ENCODE measurements at regions not wholly inside any gene's neighbourhood (a gene's known extent, or its start where the extent isn't known, plus 50 kb on each side); places are given as distances from the start of the nearest gene placed in this dataset.

DNA sequence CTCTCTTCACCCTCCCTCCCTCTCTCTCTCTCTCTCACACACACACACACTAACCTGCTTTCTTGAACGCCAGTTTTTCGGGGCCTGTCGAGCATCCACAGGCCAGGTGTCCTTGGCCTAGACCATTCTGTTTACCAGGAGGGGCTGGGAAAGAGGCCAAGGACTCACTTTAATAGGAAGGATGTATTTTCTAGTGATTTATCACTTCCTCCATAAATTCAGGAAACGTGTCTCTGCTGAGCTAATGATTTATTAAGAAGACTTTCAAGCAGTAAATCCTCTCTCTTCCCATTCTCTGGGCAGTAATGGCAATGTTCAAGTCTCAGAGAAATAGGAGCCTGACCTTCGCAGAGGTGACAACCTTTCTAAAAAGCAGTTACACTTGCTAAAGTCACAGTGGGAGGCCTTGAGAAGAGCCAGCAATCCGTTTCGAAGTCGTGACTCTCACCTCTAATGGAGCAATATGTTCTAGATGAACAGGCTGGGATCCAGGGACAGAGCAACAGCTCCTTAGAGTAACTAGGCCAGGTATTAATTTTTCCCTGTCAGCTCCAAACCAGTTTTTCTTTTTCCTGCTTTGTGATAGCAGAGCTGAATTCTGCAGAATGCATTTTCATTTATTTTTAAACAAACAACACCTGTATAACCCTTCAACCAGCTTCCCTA is 1357.5 kb upstream of the SORCS1 start:
- Histone ChIP-seq H3K4me1 (ENCODE audit: control insufficient read depth in 1 of 2, insufficient read depth in 2 of 2, low read length in 2 of 2) (no peaks in the 10 kb centered on the region), H3K27ac (ENCODE audit: low read depth, low read length) (no peak overlapping the region)

DNA sequence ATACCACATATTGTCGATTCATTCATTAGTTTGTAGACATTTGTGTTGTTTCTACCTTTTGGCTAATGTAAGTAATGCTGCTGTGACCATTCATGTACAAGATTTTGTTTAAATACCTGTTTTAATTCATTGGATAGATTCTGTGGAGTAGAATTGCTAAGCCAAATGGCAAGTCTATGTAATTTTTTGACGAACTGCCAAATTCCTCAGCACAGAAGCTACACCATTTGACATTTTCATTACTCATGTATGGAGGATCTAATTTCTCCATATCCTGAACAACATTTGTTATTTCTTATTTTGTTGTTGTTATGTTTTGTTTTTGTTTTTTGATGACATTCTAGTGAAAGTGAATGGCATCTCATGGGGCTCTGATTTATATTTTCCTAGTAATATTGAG is 1351.3 kb upstream of the SORCS1 start:
- no peaks in the 10 kb centered on the region for H3K4me1 ChIP-seq (ENCODE audit: control insufficient read depth in 1 of 2, insufficient read depth in 2 of 2, low read length in 2 of 2)
- no peak overlapping the region for H3K4me3 ChIP-seq (ENCODE audit: low read depth in 1 of 2, low read length in 2 of 2)
- no peaks in the 10 kb centered on the region for H3K27me3 ChIP-seq (ENCODE audit: control insufficient read depth in 1 of 2, insufficient read depth in 2 of 2, low read length in 2 of 2)

More for the DNA sequence above, 1357.5 kb upstream of the SORCS1 start:
- Histone ChIP-seq H3K9ac (ENCODE audit: low read depth in 1 of 2, low read length in 2 of 2) (no peak overlapping the region), H3K27me3 (ENCODE audit: control insufficient read depth in 1 of 2, insufficient read depth in 2 of 2, low read length in 2 of 2) (no peaks in the 10 kb centered on the region), H3K9me3 (ENCODE audit: control insufficient read depth in 1 of 2, low read length in 2 of 2) (peaks cover 0 to 7% of the 10 kb centered on the region in 2 donors), H3K36me3 (ENCODE audit: control insufficient read depth in 1 of 2, insufficient read depth in 2 of 2, low read length in 2 of 2) (no peaks in the 10 kb centered on the region), H3K4me3 (ENCODE audit: low read depth in 1 of 2, low read length in 2 of 2) (no peak overlapping the region)

DNA sequence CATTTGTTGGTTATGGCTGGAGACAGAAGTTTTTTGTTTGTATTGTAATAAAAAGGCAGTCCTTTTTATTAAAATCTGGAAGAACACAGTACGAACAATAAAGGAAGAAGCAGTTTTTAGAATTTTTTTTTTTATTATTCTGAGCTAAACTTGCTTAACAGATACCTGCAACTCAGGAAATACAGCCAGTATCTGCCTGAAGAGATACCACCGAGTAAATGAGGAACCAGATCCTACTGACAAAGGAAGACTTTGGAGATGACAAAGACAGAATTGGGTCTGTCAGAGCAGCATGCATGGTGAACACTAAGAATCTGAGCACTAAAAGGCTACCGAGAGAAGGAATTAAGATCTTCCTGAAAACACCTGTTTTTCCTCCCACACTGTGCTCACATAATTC is 1335.9 kb upstream of the SORCS1 start:
- Histone ChIP-seq H3K27me3 (ENCODE audit: control insufficient read depth in 1 of 2, insufficient read depth in 2 of 2, low read length in 2 of 2) (no peaks in the 10 kb centered on the region), H3K27ac (ENCODE audit: low read depth, low read length) (no peak overlapping the region), H3K9ac (ENCODE audit: low read depth in 1 of 2, low read length in 2 of 2) (no peak overlapping the region)

More for the DNA sequence above, 1351.3 kb upstream of the SORCS1 start:
- no peak overlapping the region for H3K9ac ChIP-seq (ENCODE audit: low read depth in 1 of 2, low read length in 2 of 2)
- no peak overlapping the region for H3K27ac ChIP-seq (ENCODE audit: low read depth, low read length)
- H3K36me3 ChIP-seq (ENCODE audit: control insufficient read depth in 1 of 2, insufficient read depth in 2 of 2, low read length in 2 of 2): no peaks in the 10 kb centered on the region
- peaks cover 0 to 7% of the 10 kb centered on the region in 2 donors for H3K9me3 ChIP-seq (ENCODE audit: control insufficient read depth in 1 of 2, low read length in 2 of 2)

DNA sequence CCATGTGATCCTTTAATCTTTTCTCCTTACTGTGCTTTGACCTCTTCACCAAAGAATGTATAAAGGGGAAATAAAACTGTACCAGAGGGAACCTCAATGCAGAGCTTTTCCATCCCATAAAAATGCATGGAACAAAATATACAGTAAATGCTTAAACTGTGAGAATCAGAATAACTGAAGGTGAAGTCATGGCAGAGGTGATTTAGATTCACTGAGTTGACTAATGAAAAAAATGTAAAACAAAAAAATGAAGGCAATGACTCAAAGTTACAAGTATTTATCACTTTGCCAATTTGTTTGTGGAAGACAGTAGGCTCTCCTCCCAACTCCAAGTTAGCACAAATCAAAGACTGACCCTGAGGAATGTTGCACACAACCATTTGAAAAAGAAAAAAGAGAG is 1331.6 kb upstream of the SORCS1 start:
- Histone ChIP-seq H3K4me1 (ENCODE audit: control insufficient read depth in 1 of 2, insufficient read depth in 2 of 2, low read length in 2 of 2) (no peaks in the 10 kb centered on the region), H3K9ac (ENCODE audit: low read depth in 1 of 2, low read length in 2 of 2) (no peak overlapping the region), H3K27me3 (ENCODE audit: control insufficient read depth in 1 of 2, insufficient read depth in 2 of 2, low read length in 2 of 2) (no peaks in the 10 kb centered on the region), H3K27ac (ENCODE audit: low read depth, low read length) (no peak overlapping the region), H3K9me3 (ENCODE audit: control insufficient read depth in 1 of 2, low read length in 2 of 2) (no peaks in the 10 kb centered on the region), H3K4me3 (ENCODE audit: low read depth in 1 of 2, low read length in 2 of 2) (no peak overlapping the region), H3K36me3 (ENCODE audit: control insufficient read depth in 1 of 2, insufficient read depth in 2 of 2, low read length in 2 of 2) (no peaks in the 10 kb centered on the region)

More for the DNA sequence above, 1335.9 kb upstream of the SORCS1 start:
- Histone ChIP-seq H3K36me3 (ENCODE audit: control insufficient read depth in 1 of 2, insufficient read depth in 2 of 2, low read length in 2 of 2) (no peaks in the 10 kb centered on the region), H3K9me3 (ENCODE audit: control insufficient read depth in 1 of 2, low read length in 2 of 2) (no peaks in the 10 kb centered on the region), H3K4me3 (ENCODE audit: low read depth in 1 of 2, low read length in 2 of 2) (no peak overlapping the region), H3K4me1 (ENCODE audit: control insufficient read depth in 1 of 2, insufficient read depth in 2 of 2, low read length in 2 of 2) (no peaks in the 10 kb centered on the region)

DNA sequence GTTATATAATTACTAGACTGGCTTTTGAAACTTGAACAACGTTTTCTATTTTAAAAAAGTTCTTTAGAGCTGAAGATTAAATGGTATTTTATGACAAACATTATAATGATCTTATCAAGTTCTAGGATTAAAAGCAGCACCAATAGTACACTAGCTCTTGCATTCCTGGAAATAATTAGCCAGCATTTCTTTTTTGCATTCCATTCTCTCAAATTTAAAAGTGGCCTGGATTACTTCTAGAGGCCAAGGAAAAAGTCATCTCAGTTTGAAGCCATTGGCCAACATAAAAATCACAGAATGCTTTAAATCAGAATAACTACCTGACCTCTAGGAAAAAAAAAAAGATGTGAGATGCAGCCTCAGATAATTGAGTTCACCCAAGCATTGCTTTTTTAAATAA is 1326.4 kb upstream of the SORCS1 start:
- no peaks in the 10 kb centered on the region for H3K9me3 ChIP-seq (ENCODE audit: control insufficient read depth in 1 of 2, low read length in 2 of 2)
- no peaks in the 10 kb centered on the region for H3K27me3 ChIP-seq (ENCODE audit: control insufficient read depth in 1 of 2, insufficient read depth in 2 of 2, low read length in 2 of 2)
- no peak overlapping the region for H3K9ac ChIP-seq (ENCODE audit: low read depth in 1 of 2, low read length in 2 of 2)
- no peak overlapping the region for H3K4me3 ChIP-seq (ENCODE audit: low read depth in 1 of 2, low read length in 2 of 2)
- no peak overlapping the region for H3K27ac ChIP-seq (ENCODE audit: low read depth, low read length)
- H3K36me3 ChIP-seq (ENCODE audit: control insufficient read depth in 1 of 2, insufficient read depth in 2 of 2, low read length in 2 of 2): no peaks in the 10 kb centered on the region
- no peaks in the 10 kb centered on the region for H3K4me1 ChIP-seq (ENCODE audit: control insufficient read depth in 1 of 2, insufficient read depth in 2 of 2, low read length in 2 of 2)

DNA sequence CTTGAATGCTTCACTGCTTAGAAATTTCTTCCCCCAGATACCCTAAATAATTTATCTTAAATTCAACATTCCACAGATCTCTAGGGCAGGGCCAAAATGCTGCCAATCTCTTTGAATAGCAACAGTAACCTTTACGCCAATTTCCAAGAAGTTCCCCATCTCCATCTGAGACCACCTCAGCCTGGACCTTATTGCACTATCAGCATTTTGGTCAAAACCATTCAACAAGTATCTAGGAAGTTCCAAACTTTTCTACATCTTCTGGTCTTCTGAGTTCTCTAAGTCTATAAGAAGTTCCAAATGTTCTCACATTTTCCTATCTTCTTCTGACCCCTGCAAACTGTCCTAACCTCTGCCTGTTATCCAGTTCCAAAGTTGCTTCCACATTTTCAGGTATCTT is 1306.9 kb upstream of the SORCS1 start:
- H3K4me1 ChIP-seq (ENCODE audit: control insufficient read depth in 1 of 2, insufficient read depth in 2 of 2, low read length in 2 of 2): no peaks in the 10 kb centered on the region
- H3K9me3 ChIP-seq (ENCODE audit: control insufficient read depth in 1 of 2, low read length in 2 of 2): peaks cover 0 to 11% of the 10 kb centered on the region in 2 donors
- H3K27me3 ChIP-seq (ENCODE audit: control insufficient read depth in 1 of 2, insufficient read depth in 2 of 2, low read length in 2 of 2): no peaks in the 10 kb centered on the region
- H3K4me3 ChIP-seq (ENCODE audit: low read depth in 1 of 2, low read length in 2 of 2): no peak overlapping the region
- H3K36me3 ChIP-seq (ENCODE audit: control insufficient read depth in 1 of 2, insufficient read depth in 2 of 2, low read length in 2 of 2): no peaks in the 10 kb centered on the region
- no peak overlapping the region for H3K9ac ChIP-seq (ENCODE audit: low read depth in 1 of 2, low read length in 2 of 2)
- no peak overlapping the region for H3K27ac ChIP-seq (ENCODE audit: low read depth, low read length)

DNA sequence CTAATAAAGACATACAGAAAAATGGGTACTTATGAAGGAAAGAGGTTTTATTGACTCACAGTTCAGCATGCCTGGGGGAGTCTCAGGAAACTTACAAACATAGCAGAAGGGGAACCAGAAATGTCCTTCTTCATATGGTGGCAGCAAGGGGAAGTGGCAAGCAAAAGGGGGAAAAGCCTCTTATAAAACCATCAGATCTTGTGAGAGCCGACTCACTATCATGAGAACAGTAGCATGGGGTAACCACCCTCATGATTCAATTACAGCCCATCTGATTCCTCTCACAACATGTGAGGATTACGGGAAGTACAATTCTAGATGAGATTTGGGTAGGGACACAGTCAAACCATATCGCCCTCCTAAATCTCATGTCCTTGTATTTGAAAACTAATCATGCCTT is 1305.4 kb upstream of the SORCS1 start:
- H3K9ac ChIP-seq (ENCODE audit: low read depth in 1 of 2, low read length in 2 of 2): no peak overlapping the region

DNA sequence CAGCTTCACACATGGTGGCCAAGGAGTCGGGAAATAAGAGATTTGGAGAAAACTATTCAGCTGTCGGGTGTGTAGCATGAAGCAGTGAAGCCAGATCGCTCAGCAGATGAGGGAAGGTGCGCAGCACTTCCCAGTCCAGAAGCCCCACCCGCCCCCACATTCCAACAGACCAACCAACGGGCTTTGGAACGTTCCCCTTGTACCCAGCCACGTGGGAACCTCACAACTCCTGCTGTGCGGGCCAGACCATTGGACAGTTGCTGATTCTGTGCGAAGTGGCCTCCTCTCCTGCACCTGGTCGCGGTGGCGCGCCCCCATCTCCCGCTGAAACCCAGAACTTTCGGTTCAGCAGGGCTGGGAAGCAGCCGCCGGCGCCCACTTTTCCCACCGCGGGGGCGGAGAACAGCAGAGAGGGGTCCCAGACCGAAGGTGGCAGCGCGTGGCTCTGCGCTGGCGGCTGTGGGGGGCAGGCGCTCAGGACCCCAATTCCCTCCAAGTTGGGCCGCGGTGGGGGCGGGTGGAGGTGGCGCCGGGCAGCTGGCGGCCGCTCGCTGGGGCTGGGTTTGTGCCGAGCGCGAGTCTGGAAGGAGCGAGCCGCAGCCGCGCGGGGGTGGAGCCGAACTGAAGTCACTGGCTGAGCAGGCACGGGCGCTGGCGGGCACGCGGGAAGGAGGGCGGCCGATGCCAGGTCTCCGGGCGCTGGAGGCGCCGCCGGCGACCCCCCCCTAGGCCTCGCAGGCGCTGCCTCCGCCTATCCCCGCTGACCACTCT is 1301.5 kb upstream of the SORCS1 start:
- H3K4me1 ChIP-seq (ENCODE audit: control insufficient read depth in 1 of 2, insufficient read depth in 2 of 2, low read length in 2 of 2): no peaks in the 10 kb centered on the region
- H3K9ac ChIP-seq (ENCODE audit: low read depth in 1 of 2, low read length in 2 of 2): no peak overlapping the region
- H3K9me3 ChIP-seq (ENCODE audit: control insufficient read depth in 1 of 2, low read length in 2 of 2): peaks cover 0 to 9% of the 10 kb centered on the region in 2 donors
- H3K27me3 ChIP-seq (ENCODE audit: control insufficient read depth in 1 of 2, insufficient read depth in 2 of 2, low read length in 2 of 2): no peaks in the 10 kb centered on the region
- no peaks in the 10 kb centered on the region for H3K36me3 ChIP-seq (ENCODE audit: control insufficient read depth in 1 of 2, insufficient read depth in 2 of 2, low read length in 2 of 2)
- H3K4me3 ChIP-seq (ENCODE audit: low read depth in 1 of 2, low read length in 2 of 2): no peak overlapping the region
- H3K27ac ChIP-seq (ENCODE audit: low read depth, low read length): no peak overlapping the region

More for the DNA sequence above, 1305.4 kb upstream of the SORCS1 start:
- no peaks in the 10 kb centered on the region for H3K4me1 ChIP-seq (ENCODE audit: control insufficient read depth in 1 of 2, insufficient read depth in 2 of 2, low read length in 2 of 2)
- no peak overlapping the region for H3K27ac ChIP-seq (ENCODE audit: low read depth, low read length)
- no peaks in the 10 kb centered on the region for H3K36me3 ChIP-seq (ENCODE audit: control insufficient read depth in 1 of 2, insufficient read depth in 2 of 2, low read length in 2 of 2)
- peaks cover 0 to 11% of the 10 kb centered on the region in 2 donors for H3K9me3 ChIP-seq (ENCODE audit: control insufficient read depth in 1 of 2, low read length in 2 of 2)
- H3K4me3 ChIP-seq (ENCODE audit: low read depth in 1 of 2, low read length in 2 of 2): no peak overlapping the region
- H3K27me3 ChIP-seq (ENCODE audit: control insufficient read depth in 1 of 2, insufficient read depth in 2 of 2, low read length in 2 of 2): no peaks in the 10 kb centered on the region

DNA sequence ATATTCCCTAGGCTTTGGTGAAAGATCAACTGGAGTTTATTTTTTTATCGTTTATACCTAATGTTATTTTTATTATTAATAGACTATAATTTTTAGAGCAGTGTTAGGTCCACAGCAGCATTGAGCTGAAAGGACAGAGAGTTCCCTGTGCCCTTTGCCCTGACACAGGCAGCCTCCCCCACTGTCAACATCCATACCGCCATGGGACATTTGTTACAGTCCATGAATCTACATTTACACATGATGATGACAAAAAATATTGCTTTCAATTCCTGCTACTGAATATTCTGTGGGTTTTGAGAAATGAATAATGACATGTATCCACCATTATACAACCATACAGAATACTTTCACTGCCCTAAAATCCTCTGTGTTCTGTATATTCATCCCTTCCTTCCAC is 1297.5 kb upstream of the SORCS1 start:
- Histone ChIP-seq H3K36me3 (ENCODE audit: control insufficient read depth in 1 of 2, insufficient read depth in 2 of 2, low read length in 2 of 2) (no peaks in the 10 kb centered on the region), H3K4me1 (ENCODE audit: control insufficient read depth in 1 of 2, insufficient read depth in 2 of 2, low read length in 2 of 2) (no peaks in the 10 kb centered on the region), H3K27ac (ENCODE audit: low read depth, low read length) (no peak overlapping the region), H3K27me3 (ENCODE audit: control insufficient read depth in 1 of 2, insufficient read depth in 2 of 2, low read length in 2 of 2) (no peaks in the 10 kb centered on the region), H3K9ac (ENCODE audit: low read depth in 1 of 2, low read length in 2 of 2) (no peak overlapping the region), H3K9me3 (ENCODE audit: control insufficient read depth in 1 of 2, low read length in 2 of 2) (peaks cover 0 to 4% of the 10 kb centered on the region in 2 donors), H3K4me3 (ENCODE audit: low read depth in 1 of 2, low read length in 2 of 2) (no peak overlapping the region)

DNA sequence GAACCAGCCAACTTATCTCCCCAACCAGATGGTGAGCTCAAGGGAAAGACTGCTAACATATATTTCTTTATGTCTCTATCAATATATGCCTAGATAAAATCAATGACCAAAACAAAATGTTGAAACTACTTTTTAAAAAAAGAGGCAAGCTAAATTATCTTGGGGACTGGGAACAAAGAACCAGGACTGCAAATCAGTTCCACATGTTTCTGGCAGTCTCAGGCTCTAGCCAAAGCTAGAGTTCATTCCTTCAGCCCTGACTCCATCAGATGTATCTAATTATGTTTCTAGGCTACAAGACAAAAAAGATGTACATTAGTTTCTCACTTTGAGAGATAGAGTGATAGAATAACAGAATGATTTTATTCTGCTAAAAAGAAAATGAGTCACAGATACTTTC is 1290.3 kb upstream of the SORCS1 start:
- Histone ChIP-seq H3K9me3 (ENCODE audit: control insufficient read depth in 1 of 2, low read length in 2 of 2) (peaks cover 4 to 7% of the 10 kb centered on the region in 2 donors), H3K36me3 (ENCODE audit: control insufficient read depth in 1 of 2, insufficient read depth in 2 of 2, low read length in 2 of 2) (no peaks in the 10 kb centered on the region), H3K27me3 (ENCODE audit: control insufficient read depth in 1 of 2, insufficient read depth in 2 of 2, low read length in 2 of 2) (no peaks in the 10 kb centered on the region), H3K27ac (ENCODE audit: low read depth, low read length) (no peak overlapping the region), H3K4me3 (ENCODE audit: low read depth in 1 of 2, low read length in 2 of 2) (no peak overlapping the region), H3K4me1 (ENCODE audit: control insufficient read depth in 1 of 2, insufficient read depth in 2 of 2, low read length in 2 of 2) (no peaks in the 10 kb centered on the region), H3K9ac (ENCODE audit: low read depth in 1 of 2, low read length in 2 of 2) (no peak overlapping the region)

Measured in duodenal mucosa (tissue), 2 donors.